GM23338 (cell line): ENCODE measurements at regions not wholly inside any gene's neighbourhood (a gene's known extent, or its start where the extent isn't known, plus 50 kb on each side); places are given as distances from the start of the nearest gene placed in this dataset.

Source experiments
- ATAC-seq: fragments of 200-7000 bp; cut with Tn5 transposase; 3 replicates; pipeline ENCODE4 v1.9.1; 2020
- DNase-seq: peaks from one replicate; pipeline ENCODE4 v3.0.0-alpha.2; 2015; ENCODE audit warnings: low spot score
- H2AFZ ChIP-seq: fragments of 200-600 bp; sonication (generic); 2 replicates; pipeline ENCODE4 v1.8.0; 2016; ENCODE audit warnings: antibody characterized with exemption, mild to moderate bottlenecking, moderate library complexity
- H3F3A ChIP-seq: fragments of 200-600 bp; sonication (generic); replicated peaks from 2 replicates; pipeline ENCODE4 v1.8.0; 2017; ENCODE audit warnings: antibody characterized with exemption, mixed run types, low read depth
- H3K27ac ChIP-seq: fragments of 200-600 bp; sonication (generic); 2 replicates; pipeline ENCODE4 v1.6.1; 2016; ENCODE audit warnings: low read depth
- H3K27me3 ChIP-seq: fragments of 200-600 bp; sonication (generic); 2 replicates; pipeline ENCODE4 v1.8.0; 2016; ENCODE audit warnings: mild to moderate bottlenecking, mixed run types, moderate library complexity; ENCODE audit not compliant: insufficient read depth
- H3K36me3 ChIP-seq: fragments of 200-600 bp; sonication (generic); 2 replicates; pipeline ENCODE4 v1.8.0; 2016; ENCODE audit warnings: mild to moderate bottlenecking; ENCODE audit not compliant: insufficient read depth
- H3K4me1 ChIP-seq: fragments of 200-600 bp; sonication (generic); 2 replicates; pipeline ENCODE4 v1.8.0; 2016; ENCODE audit warnings: mild to moderate bottlenecking, moderate library complexity; ENCODE audit not compliant: insufficient read depth
- H3K4me2 ChIP-seq: fragments of 200-600 bp; sonication (generic); 2 replicates; pipeline ENCODE4 v1.7.1; 2017; ENCODE audit warnings: mixed run types
- H3K4me3 ChIP-seq: fragments of 200-600 bp; sonication (generic); 2 replicates; pipeline ENCODE4 v1.6.1; 2016; ENCODE audit warnings: mixed run types
- H3K79me2 ChIP-seq: fragments of 200-600 bp; sonication (generic); replicated peaks from 2 replicates; pipeline ENCODE4 v1.8.0; 2017; ENCODE audit warnings: mild to moderate bottlenecking; ENCODE audit not compliant: insufficient read depth
- H3K9me2 ChIP-seq: fragments of 200-600 bp; sonication (generic); 2 replicates; pipeline ENCODE4 v1.8.0; 2017; ENCODE audit not compliant: insufficient read depth
- H4K20me1 ChIP-seq: fragments of 200-600 bp; sonication (generic); replicated peaks from 2 replicates; pipeline ENCODE4 v1.8.0; 2017; ENCODE audit warnings: mild to moderate bottlenecking; ENCODE audit not compliant: insufficient read depth
- H3K27ac Mint-ChIP-seq: 2 replicates; pipeline ENCODE4 v1.8.0; 2020; ENCODE audit warnings: inconsistent platforms, mild to moderate bottlenecking, moderate library complexity, mixed read lengths
- H3K27me3 Mint-ChIP-seq: 3 replicates; pipeline ENCODE4 v1.8.0; 2022; ENCODE audit warnings: low read depth, mild to moderate bottlenecking, moderate library complexity, mixed read lengths, inconsistent platforms; ENCODE audit not compliant: insufficient read depth, poor library complexity
- H3K36me3 Mint-ChIP-seq: 3 replicates; pipeline ENCODE4 v1.8.0; 2021; ENCODE audit warnings: low read depth, mild to moderate bottlenecking, inconsistent platforms, moderate library complexity, mixed read lengths
- H3K4me1 Mint-ChIP-seq: 3 replicates; pipeline ENCODE4 v1.8.0; 2020; ENCODE audit warnings: mild to moderate bottlenecking, inconsistent platforms, mixed read lengths
- H3K4me3 Mint-ChIP-seq: 3 replicates; pipeline ENCODE4 v1.8.0; 2021; ENCODE audit warnings: moderate library complexity, mild to moderate bottlenecking, inconsistent platforms, mixed read lengths
- H3K9me3 Mint-ChIP-seq: 3 replicates; pipeline ENCODE4 v1.8.0; 2020; ENCODE audit warnings: moderate library complexity, mild to moderate bottlenecking, inconsistent platforms, mixed read lengths
- CREB1 ChIP-seq: fragments of 250-450 bp; sonication (Bioruptor Pico); IDR thresholded peaks from 2 replicates; pipeline ENCODE4 v1.5.0; 2020; ENCODE audit warnings: low read depth, mild to moderate bottlenecking, moderate library complexity
- CTCF ChIP-seq, 2 experiments: fragments of 200-600 bp in 1 of 2; sonication (generic) in 1 of 2; conservative IDR thresholded peaks; 2 replicates each; pipeline versions ENCODE4 v1.5.1 to v1.6.1; 2016 to 2017; ENCODE audit warnings: antibody characterized with exemption in 2 of 2, low read depth in 2 of 2, mild to moderate bottlenecking in 2 of 2, moderate library complexity in 1 of 2
- EZH2 ChIP-seq: fragments of 200-600 bp; sonication (generic); IDR thresholded peaks from one replicate; pipeline ENCODE4 v1.8.0; 2017; ENCODE audit warnings: antibody characterized with exemption, mild to moderate bottlenecking, low read depth; ENCODE audit not compliant: unreplicated experiment
- EZH2phosphoT487 ChIP-seq: fragments of 200-600 bp; sonication (generic); IDR thresholded peaks from one replicate; pipeline ENCODE4 v1.8.1; 2018; ENCODE audit warnings: antibody characterized with exemption; ENCODE audit not compliant: unreplicated experiment
- JUNB ChIP-seq: IDR thresholded peaks from one replicate; pipeline ENCODE4 v1.6.1; 2016; ENCODE audit warnings: antibody characterized with exemption; ENCODE audit not compliant: unreplicated experiment
- POLR2AphosphoS5 ChIP-seq: IDR thresholded peaks from 2 replicates; pipeline ENCODE4 v1.6.1; 2016; ENCODE audit warnings: antibody characterized with exemption, low read depth
- STAT1 ChIP-seq: IDR thresholded peaks from one replicate; pipeline ENCODE4 v1.6.1; 2016; ENCODE audit warnings: antibody characterized with exemption; ENCODE audit not compliant: unreplicated experiment
- ZNF331 ChIP-seq: fragments of 250-450 bp; sonication (Bioruptor Pico); IDR thresholded peaks from 2 replicates; pipeline ENCODE4 v1.5.0; 2020; ENCODE audit warnings: low read depth, mild to moderate bottlenecking, moderate library complexity
- TF ChIP-seq, protein P1 (sequence below): IDR thresholded peaks from one replicate; pipeline ENCODE4 v1.6.1; 2018; ENCODE audit warnings: antibody characterized with exemption; ENCODE audit not compliant: unreplicated experiment
- TF ChIP-seq, protein P2 (sequence below): fragments of 250-450 bp; sonication (Bioruptor Pico); IDR thresholded peaks from 2 replicates; pipeline ENCODE4 v1.5.0; 2020; ENCODE audit warnings: mild to moderate bottlenecking, moderate library complexity
- TF ChIP-seq, protein P3 (sequence below): IDR thresholded peaks from 2 replicates; pipeline ENCODE4 v1.6.1; 2016; ENCODE audit warnings: antibody characterized with exemption

GRCh38 chr12:132397934-132398385 is 68.6 kb upstream of the GALNT9 start:
- no peaks in the 10 kb centered on the region for H3K27me3 ChIP-seq
- no peak overlapping the region for H3K27ac ChIP-seq
- no peak overlapping the region for H2AFZ ChIP-seq
- Mint-ChIP-seq H3K4me3 (no peak overlapping the region; the same call in 2 of the 3 replicates), H3K27me3 (peaks cover 26% of the 10 kb centered on the region), H3K9me3 (no peaks in the 10 kb centered on the region), H3K4me1 (peaks cover 26% of the 10 kb centered on the region), H3K36me3 (no peaks in the 10 kb centered on the region), H3K27ac (no peak overlapping the region)
- H3K4me2 ChIP-seq, result peak overlapping the region; percentile 43; the same call in 1 of the 2 replicates
- no peak overlapping the region for H3K4me3 ChIP-seq
- H3K4me1 ChIP-seq, result no peaks in the 10 kb centered on the region; the same call in 1 of the 2 replicates
- DNase-seq (no peak), ATAC-seq (no peak; the same call in 1 of the 3 replicates)
- peaks cover 5% of the 10 kb centered on the region; the same call in 1 of the 2 replicates for H3K9me2 ChIP-seq
- TF ChIP-seq EZH2, result no peak
- TF ChIP-seq, protein P1, sequence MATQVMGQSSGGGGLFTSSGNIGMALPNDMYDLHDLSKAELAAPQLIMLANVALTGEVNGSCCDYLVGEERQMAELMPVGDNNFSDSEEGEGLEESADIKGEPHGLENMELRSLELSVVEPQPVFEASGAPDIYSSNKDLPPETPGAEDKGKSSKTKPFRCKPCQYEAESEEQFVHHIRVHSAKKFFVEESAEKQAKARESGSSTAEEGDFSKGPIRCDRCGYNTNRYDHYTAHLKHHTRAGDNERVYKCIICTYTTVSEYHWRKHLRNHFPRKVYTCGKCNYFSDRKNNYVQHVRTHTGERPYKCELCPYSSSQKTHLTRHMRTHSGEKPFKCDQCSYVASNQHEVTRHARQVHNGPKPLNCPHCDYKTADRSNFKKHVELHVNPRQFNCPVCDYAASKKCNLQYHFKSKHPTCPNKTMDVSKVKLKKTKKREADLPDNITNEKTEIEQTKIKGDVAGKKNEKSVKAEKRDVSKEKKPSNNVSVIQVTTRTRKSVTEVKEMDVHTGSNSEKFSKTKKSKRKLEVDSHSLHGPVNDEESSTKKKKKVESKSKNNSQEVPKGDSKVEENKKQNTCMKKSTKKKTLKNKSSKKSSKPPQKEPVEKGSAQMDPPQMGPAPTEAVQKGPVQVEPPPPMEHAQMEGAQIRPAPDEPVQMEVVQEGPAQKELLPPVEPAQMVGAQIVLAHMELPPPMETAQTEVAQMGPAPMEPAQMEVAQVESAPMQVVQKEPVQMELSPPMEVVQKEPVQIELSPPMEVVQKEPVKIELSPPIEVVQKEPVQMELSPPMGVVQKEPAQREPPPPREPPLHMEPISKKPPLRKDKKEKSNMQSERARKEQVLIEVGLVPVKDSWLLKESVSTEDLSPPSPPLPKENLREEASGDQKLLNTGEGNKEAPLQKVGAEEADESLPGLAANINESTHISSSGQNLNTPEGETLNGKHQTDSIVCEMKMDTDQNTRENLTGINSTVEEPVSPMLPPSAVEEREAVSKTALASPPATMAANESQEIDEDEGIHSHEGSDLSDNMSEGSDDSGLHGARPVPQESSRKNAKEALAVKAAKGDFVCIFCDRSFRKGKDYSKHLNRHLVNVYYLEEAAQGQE, result no peak
- TF ChIP-seq ZNF331 (CRISPR knock-in tag), result no peak
- no peak for TF ChIP-seq STAT1
- no peak for TF ChIP-seq POLR2AphosphoS5
- no peak for TF ChIP-seq CREB1
- no peak for TF ChIP-seq EZH2phosphoT487
- TF ChIP-seq JUNB, result no peak
- TF ChIP-seq, protein P2, sequence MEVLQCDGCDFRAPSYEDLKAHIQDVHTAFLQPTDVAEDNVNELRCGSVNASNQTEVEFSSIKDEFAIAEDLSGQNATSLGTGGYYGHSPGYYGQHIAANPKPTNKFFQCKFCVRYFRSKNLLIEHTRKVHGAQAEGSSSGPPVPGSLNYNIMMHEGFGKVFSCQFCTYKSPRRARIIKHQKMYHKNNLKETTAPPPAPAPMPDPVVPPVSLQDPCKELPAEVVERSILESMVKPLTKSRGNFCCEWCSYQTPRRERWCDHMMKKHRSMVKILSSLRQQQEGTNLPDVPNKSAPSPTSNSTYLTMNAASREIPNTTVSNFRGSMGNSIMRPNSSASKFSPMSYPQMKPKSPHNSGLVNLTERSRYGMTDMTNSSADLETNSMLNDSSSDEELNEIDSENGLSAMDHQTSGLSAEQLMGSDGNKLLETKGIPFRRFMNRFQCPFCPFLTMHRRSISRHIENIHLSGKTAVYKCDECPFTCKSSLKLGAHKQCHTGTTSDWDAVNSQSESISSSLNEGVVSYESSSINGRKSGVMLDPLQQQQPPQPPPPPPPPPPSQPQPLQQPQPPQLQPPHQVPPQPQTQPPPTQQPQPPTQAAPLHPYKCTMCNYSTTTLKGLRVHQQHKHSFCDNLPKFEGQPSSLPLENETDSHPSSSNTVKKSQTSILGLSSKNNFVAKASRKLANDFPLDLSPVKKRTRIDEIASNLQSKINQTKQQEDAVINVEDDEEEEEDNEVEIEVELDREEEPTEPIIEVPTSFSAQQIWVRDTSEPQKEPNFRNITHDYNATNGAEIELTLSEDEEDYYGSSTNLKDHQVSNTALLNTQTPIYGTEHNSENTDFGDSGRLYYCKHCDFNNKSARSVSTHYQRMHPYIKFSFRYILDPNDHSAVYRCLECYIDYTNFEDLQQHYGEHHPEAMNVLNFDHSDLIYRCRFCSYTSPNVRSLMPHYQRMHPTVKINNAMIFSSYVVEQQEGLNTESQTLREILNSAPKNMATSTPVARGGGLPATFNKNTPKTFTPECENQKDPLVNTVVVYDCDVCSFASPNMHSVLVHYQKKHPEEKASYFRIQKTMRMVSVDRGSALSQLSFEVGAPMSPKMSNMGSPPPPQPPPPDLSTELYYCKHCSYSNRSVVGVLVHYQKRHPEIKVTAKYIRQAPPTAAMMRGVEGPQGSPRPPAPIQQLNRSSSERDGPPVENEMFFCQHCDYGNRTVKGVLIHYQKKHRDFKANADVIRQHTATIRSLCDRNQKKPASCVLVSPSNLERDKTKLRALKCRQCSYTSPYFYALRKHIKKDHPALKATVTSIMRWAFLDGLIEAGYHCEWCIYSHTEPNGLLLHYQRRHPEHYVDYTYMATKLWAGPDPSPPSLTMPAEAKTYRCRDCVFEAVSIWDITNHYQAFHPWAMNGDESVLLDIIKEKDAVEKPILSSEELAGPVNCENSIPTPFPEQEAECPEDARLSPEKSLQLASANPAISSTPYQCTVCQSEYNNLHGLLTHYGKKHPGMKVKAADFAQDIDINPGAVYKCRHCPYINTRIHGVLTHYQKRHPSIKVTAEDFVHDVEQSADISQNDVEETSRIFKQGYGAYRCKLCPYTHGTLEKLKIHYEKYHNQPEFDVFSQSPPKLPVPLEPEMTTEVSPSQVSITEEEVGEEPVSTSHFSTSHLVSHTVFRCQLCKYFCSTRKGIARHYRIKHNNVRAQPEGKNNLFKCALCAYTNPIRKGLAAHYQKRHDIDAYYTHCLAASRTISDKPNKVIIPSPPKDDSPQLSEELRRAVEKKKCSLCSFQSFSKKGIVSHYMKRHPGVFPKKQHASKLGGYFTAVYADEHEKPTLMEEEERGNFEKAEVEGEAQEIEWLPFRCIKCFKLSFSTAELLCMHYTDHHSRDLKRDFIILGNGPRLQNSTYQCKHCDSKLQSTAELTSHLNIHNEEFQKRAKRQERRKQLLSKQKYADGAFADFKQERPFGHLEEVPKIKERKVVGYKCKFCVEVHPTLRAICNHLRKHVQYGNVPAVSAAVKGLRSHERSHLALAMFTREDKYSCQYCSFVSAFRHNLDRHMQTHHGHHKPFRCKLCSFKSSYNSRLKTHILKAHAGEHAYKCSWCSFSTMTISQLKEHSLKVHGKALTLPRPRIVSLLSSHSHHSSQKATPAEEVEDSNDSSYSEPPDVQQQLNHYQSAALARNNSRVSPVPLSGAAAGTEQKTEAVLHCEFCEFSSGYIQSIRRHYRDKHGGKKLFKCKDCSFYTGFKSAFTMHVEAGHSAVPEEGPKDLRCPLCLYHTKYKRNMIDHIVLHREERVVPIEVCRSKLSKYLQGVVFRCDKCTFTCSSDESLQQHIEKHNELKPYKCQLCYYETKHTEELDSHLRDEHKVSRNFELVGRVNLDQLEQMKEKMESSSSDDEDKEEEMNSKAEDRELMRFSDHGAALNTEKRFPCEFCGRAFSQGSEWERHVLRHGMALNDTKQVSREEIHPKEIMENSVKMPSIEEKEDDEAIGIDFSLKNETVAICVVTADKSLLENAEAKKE (CRISPR knock-in tag), result no peak
- TF ChIP-seq CTCF (conservative IDR thresholded peaks at IDR 0.05; ENCODE audit: low read depth in 2 of 2), result no peak
- TF ChIP-seq, protein P3, sequence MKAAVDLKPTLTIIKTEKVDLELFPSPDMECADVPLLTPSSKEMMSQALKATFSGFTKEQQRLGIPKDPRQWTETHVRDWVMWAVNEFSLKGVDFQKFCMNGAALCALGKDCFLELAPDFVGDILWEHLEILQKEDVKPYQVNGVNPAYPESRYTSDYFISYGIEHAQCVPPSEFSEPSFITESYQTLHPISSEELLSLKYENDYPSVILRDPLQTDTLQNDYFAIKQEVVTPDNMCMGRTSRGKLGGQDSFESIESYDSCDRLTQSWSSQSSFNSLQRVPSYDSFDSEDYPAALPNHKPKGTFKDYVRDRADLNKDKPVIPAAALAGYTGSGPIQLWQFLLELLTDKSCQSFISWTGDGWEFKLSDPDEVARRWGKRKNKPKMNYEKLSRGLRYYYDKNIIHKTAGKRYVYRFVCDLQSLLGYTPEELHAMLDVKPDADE, result no peak
- no peaks in the 10 kb centered on the region for H4K20me1 ChIP-seq
- H3K79me2 ChIP-seq, result no peaks in the 10 kb centered on the region
- peaks cover 5% of the 10 kb centered on the region; the same call in 1 of the 2 replicates for H3F3A ChIP-seq
- H3K36me3 ChIP-seq, result no peaks in the 10 kb centered on the region
